GM23338 (cell line): ENCODE measurements at regions not wholly inside any gene's neighbourhood (a gene's known extent, or its start where the extent isn't known, plus 50 kb on each side); places are given as distances from the start of the nearest gene placed in this dataset.

Experiments used
- ATAC-seq: fragments of 200-7000 bp; cut with Tn5 transposase; 3 replicates; pipeline ENCODE4 v1.9.1; 2020
- DNase-seq: peaks from one replicate; pipeline ENCODE4 v3.0.0-alpha.2; 2015; ENCODE audit warnings: low spot score
- H2AFZ ChIP-seq: fragments of 200-600 bp; sonication (generic); 2 replicates; pipeline ENCODE4 v1.8.0; 2016; ENCODE audit warnings: antibody characterized with exemption, mild to moderate bottlenecking, moderate library complexity
- H3F3A ChIP-seq: fragments of 200-600 bp; sonication (generic); replicated peaks from 2 replicates; pipeline ENCODE4 v1.8.0; 2017; ENCODE audit warnings: antibody characterized with exemption, mixed run types, low read depth
- H3K27ac ChIP-seq: fragments of 200-600 bp; sonication (generic); 2 replicates; pipeline ENCODE4 v1.6.1; 2016; ENCODE audit warnings: low read depth
- H3K27me3 ChIP-seq: fragments of 200-600 bp; sonication (generic); 2 replicates; pipeline ENCODE4 v1.8.0; 2016; ENCODE audit warnings: mild to moderate bottlenecking, mixed run types, moderate library complexity; ENCODE audit not compliant: insufficient read depth
- H3K36me3 ChIP-seq: fragments of 200-600 bp; sonication (generic); 2 replicates; pipeline ENCODE4 v1.8.0; 2016; ENCODE audit warnings: mild to moderate bottlenecking; ENCODE audit not compliant: insufficient read depth
- H3K4me1 ChIP-seq: fragments of 200-600 bp; sonication (generic); 2 replicates; pipeline ENCODE4 v1.8.0; 2016; ENCODE audit warnings: mild to moderate bottlenecking, moderate library complexity; ENCODE audit not compliant: insufficient read depth
- H3K4me2 ChIP-seq: fragments of 200-600 bp; sonication (generic); 2 replicates; pipeline ENCODE4 v1.7.1; 2017; ENCODE audit warnings: mixed run types
- H3K4me3 ChIP-seq: fragments of 200-600 bp; sonication (generic); 2 replicates; pipeline ENCODE4 v1.6.1; 2016; ENCODE audit warnings: mixed run types
- H3K79me2 ChIP-seq: fragments of 200-600 bp; sonication (generic); replicated peaks from 2 replicates; pipeline ENCODE4 v1.8.0; 2017; ENCODE audit warnings: mild to moderate bottlenecking; ENCODE audit not compliant: insufficient read depth
- H3K9me2 ChIP-seq: fragments of 200-600 bp; sonication (generic); 2 replicates; pipeline ENCODE4 v1.8.0; 2017; ENCODE audit not compliant: insufficient read depth
- H4K20me1 ChIP-seq: fragments of 200-600 bp; sonication (generic); replicated peaks from 2 replicates; pipeline ENCODE4 v1.8.0; 2017; ENCODE audit warnings: mild to moderate bottlenecking; ENCODE audit not compliant: insufficient read depth
- H3K27ac Mint-ChIP-seq: 2 replicates; pipeline ENCODE4 v1.8.0; 2020; ENCODE audit warnings: inconsistent platforms, mild to moderate bottlenecking, moderate library complexity, mixed read lengths
- H3K27me3 Mint-ChIP-seq: 3 replicates; pipeline ENCODE4 v1.8.0; 2022; ENCODE audit warnings: low read depth, mild to moderate bottlenecking, moderate library complexity, mixed read lengths, inconsistent platforms; ENCODE audit not compliant: insufficient read depth, poor library complexity
- H3K36me3 Mint-ChIP-seq: 3 replicates; pipeline ENCODE4 v1.8.0; 2021; ENCODE audit warnings: low read depth, mild to moderate bottlenecking, inconsistent platforms, moderate library complexity, mixed read lengths
- H3K4me1 Mint-ChIP-seq: 3 replicates; pipeline ENCODE4 v1.8.0; 2020; ENCODE audit warnings: mild to moderate bottlenecking, inconsistent platforms, mixed read lengths
- H3K4me3 Mint-ChIP-seq: 3 replicates; pipeline ENCODE4 v1.8.0; 2021; ENCODE audit warnings: moderate library complexity, mild to moderate bottlenecking, inconsistent platforms, mixed read lengths
- H3K9me3 Mint-ChIP-seq: 3 replicates; pipeline ENCODE4 v1.8.0; 2020; ENCODE audit warnings: moderate library complexity, mild to moderate bottlenecking, inconsistent platforms, mixed read lengths
- CREB1 ChIP-seq: fragments of 250-450 bp; sonication (Bioruptor Pico); IDR thresholded peaks from 2 replicates; pipeline ENCODE4 v1.5.0; 2020; ENCODE audit warnings: low read depth, mild to moderate bottlenecking, moderate library complexity
- EZH2 ChIP-seq: fragments of 200-600 bp; sonication (generic); IDR thresholded peaks from one replicate; pipeline ENCODE4 v1.8.0; 2017; ENCODE audit warnings: antibody characterized with exemption, mild to moderate bottlenecking, low read depth; ENCODE audit not compliant: unreplicated experiment
- EZH2phosphoT487 ChIP-seq: fragments of 200-600 bp; sonication (generic); IDR thresholded peaks from one replicate; pipeline ENCODE4 v1.8.1; 2018; ENCODE audit warnings: antibody characterized with exemption; ENCODE audit not compliant: unreplicated experiment
- JUNB ChIP-seq: IDR thresholded peaks from one replicate; pipeline ENCODE4 v1.6.1; 2016; ENCODE audit warnings: antibody characterized with exemption; ENCODE audit not compliant: unreplicated experiment
- NANOG ChIP-seq: IDR thresholded peaks from 2 replicates; pipeline ENCODE4 v1.6.1; 2016; ENCODE audit warnings: antibody characterized with exemption, borderline replicate concordance
- POLR2AphosphoS5 ChIP-seq: IDR thresholded peaks from 2 replicates; pipeline ENCODE4 v1.6.1; 2016; ENCODE audit warnings: antibody characterized with exemption, low read depth
- STAT1 ChIP-seq: IDR thresholded peaks from one replicate; pipeline ENCODE4 v1.6.1; 2016; ENCODE audit warnings: antibody characterized with exemption; ENCODE audit not compliant: unreplicated experiment
- ZNF114 ChIP-seq: fragments of 250-450 bp; sonication (Bioruptor Pico); IDR thresholded peaks from 2 replicates; pipeline ENCODE4 v1.5.0; 2020; ENCODE audit warnings: mild to moderate bottlenecking, moderate library complexity
- ZNF331 ChIP-seq: fragments of 250-450 bp; sonication (Bioruptor Pico); IDR thresholded peaks from 2 replicates; pipeline ENCODE4 v1.5.0; 2020; ENCODE audit warnings: low read depth, mild to moderate bottlenecking, moderate library complexity
- TF ChIP-seq, protein P1 (sequence below), 2 experiments: fragments of 200-600 bp in 1 of 2; sonication (generic) in 1 of 2; conservative IDR thresholded peaks; 2 replicates each; pipeline versions ENCODE4 v1.5.1 to v1.6.1; 2016 to 2017; ENCODE audit warnings: antibody characterized with exemption in 2 of 2, low read depth in 2 of 2, mild to moderate bottlenecking in 2 of 2, moderate library complexity in 1 of 2
- TF ChIP-seq, protein P2 (sequence below): IDR thresholded peaks from one replicate; pipeline ENCODE4 v1.6.1; 2018; ENCODE audit warnings: antibody characterized with exemption; ENCODE audit not compliant: unreplicated experiment
- TF ChIP-seq, protein P3 (sequence below): fragments of 250-450 bp; sonication (Bioruptor Pico); IDR thresholded peaks from 2 replicates; pipeline ENCODE4 v1.5.0; 2020; ENCODE audit warnings: mild to moderate bottlenecking, moderate library complexity
- TF ChIP-seq, protein P4 (sequence below): IDR thresholded peaks from 2 replicates; pipeline ENCODE4 v1.6.1; 2016; ENCODE audit warnings: antibody characterized with exemption

DNA sequence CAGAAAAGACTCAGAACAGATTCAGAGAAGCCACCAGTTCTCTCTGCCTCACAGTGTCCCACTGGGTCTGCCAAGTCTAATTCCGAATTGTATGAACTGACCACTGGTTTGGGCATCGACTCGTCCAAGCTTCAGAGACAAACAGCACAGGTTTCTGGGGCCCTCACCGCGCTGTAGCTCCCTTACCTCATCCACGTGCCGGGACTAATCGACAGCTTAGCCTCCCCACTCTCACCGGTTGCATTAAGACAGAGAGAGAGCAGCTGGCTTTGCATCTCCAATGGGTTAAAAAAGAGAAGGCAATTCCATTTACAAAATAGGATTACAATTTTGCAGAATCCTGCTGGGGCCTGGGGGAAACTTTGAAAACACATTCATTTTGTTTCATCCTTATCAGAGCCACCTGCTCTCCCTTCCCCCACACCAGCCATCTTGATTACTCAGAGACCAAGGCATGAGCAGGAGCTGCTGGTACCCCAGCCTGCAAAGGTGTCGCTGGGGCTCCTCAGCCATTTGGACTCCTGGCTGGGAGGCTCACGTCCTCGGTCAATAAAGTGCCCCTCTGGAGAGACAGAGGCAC is 95.3 kb upstream of the RPL38 start:
- Mint-ChIP-seq H3K27ac (no peak overlapping the region), H3K4me3 (no peak overlapping the region), H3K27me3 (peaks cover 5% of the 10 kb centered on the region), H3K4me1 (peaks cover 14% of the 10 kb centered on the region), H3K36me3 (no peaks in the 10 kb centered on the region), H3K9me3 (no peaks in the 10 kb centered on the region; the same call in 2 of the 3 replicates)
- ATAC-seq (no peak), DNase-seq (no peak)
- Histone ChIP-seq H3K4me2 (no peak overlapping the region), H3K4me3 (no peak overlapping the region), H3K36me3 (no peaks in the 10 kb centered on the region), H3K27ac (no peak overlapping the region), H3F3A (no peaks in the 10 kb centered on the region), H3K9me2 (no peaks in the 10 kb centered on the region), H3K27me3 (no peaks in the 10 kb centered on the region), H3K79me2 (no peaks in the 10 kb centered on the region), H4K20me1 (no peaks in the 10 kb centered on the region), H3K4me1 (no peaks in the 10 kb centered on the region), H2AFZ (no peak overlapping the region)
- TF ChIP-seq JUNB (no peak), EZH2phosphoT487 (no peak), ZNF331 (CRISPR knock-in tag) (no peak), NANOG (no peak), CREB1 (no peak), POLR2AphosphoS5 (no peak), STAT1 (no peak), ZNF114 (CRISPR knock-in tag) (no peak), EZH2 (no peak)
- TF ChIP-seq, protein P1, sequence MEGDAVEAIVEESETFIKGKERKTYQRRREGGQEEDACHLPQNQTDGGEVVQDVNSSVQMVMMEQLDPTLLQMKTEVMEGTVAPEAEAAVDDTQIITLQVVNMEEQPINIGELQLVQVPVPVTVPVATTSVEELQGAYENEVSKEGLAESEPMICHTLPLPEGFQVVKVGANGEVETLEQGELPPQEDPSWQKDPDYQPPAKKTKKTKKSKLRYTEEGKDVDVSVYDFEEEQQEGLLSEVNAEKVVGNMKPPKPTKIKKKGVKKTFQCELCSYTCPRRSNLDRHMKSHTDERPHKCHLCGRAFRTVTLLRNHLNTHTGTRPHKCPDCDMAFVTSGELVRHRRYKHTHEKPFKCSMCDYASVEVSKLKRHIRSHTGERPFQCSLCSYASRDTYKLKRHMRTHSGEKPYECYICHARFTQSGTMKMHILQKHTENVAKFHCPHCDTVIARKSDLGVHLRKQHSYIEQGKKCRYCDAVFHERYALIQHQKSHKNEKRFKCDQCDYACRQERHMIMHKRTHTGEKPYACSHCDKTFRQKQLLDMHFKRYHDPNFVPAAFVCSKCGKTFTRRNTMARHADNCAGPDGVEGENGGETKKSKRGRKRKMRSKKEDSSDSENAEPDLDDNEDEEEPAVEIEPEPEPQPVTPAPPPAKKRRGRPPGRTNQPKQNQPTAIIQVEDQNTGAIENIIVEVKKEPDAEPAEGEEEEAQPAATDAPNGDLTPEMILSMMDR (conservative IDR thresholded peaks at IDR 0.05; ENCODE audit: low read depth in 2 of 2) = no peak
- TF ChIP-seq, protein P2, sequence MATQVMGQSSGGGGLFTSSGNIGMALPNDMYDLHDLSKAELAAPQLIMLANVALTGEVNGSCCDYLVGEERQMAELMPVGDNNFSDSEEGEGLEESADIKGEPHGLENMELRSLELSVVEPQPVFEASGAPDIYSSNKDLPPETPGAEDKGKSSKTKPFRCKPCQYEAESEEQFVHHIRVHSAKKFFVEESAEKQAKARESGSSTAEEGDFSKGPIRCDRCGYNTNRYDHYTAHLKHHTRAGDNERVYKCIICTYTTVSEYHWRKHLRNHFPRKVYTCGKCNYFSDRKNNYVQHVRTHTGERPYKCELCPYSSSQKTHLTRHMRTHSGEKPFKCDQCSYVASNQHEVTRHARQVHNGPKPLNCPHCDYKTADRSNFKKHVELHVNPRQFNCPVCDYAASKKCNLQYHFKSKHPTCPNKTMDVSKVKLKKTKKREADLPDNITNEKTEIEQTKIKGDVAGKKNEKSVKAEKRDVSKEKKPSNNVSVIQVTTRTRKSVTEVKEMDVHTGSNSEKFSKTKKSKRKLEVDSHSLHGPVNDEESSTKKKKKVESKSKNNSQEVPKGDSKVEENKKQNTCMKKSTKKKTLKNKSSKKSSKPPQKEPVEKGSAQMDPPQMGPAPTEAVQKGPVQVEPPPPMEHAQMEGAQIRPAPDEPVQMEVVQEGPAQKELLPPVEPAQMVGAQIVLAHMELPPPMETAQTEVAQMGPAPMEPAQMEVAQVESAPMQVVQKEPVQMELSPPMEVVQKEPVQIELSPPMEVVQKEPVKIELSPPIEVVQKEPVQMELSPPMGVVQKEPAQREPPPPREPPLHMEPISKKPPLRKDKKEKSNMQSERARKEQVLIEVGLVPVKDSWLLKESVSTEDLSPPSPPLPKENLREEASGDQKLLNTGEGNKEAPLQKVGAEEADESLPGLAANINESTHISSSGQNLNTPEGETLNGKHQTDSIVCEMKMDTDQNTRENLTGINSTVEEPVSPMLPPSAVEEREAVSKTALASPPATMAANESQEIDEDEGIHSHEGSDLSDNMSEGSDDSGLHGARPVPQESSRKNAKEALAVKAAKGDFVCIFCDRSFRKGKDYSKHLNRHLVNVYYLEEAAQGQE = no peak
- TF ChIP-seq, protein P3, sequence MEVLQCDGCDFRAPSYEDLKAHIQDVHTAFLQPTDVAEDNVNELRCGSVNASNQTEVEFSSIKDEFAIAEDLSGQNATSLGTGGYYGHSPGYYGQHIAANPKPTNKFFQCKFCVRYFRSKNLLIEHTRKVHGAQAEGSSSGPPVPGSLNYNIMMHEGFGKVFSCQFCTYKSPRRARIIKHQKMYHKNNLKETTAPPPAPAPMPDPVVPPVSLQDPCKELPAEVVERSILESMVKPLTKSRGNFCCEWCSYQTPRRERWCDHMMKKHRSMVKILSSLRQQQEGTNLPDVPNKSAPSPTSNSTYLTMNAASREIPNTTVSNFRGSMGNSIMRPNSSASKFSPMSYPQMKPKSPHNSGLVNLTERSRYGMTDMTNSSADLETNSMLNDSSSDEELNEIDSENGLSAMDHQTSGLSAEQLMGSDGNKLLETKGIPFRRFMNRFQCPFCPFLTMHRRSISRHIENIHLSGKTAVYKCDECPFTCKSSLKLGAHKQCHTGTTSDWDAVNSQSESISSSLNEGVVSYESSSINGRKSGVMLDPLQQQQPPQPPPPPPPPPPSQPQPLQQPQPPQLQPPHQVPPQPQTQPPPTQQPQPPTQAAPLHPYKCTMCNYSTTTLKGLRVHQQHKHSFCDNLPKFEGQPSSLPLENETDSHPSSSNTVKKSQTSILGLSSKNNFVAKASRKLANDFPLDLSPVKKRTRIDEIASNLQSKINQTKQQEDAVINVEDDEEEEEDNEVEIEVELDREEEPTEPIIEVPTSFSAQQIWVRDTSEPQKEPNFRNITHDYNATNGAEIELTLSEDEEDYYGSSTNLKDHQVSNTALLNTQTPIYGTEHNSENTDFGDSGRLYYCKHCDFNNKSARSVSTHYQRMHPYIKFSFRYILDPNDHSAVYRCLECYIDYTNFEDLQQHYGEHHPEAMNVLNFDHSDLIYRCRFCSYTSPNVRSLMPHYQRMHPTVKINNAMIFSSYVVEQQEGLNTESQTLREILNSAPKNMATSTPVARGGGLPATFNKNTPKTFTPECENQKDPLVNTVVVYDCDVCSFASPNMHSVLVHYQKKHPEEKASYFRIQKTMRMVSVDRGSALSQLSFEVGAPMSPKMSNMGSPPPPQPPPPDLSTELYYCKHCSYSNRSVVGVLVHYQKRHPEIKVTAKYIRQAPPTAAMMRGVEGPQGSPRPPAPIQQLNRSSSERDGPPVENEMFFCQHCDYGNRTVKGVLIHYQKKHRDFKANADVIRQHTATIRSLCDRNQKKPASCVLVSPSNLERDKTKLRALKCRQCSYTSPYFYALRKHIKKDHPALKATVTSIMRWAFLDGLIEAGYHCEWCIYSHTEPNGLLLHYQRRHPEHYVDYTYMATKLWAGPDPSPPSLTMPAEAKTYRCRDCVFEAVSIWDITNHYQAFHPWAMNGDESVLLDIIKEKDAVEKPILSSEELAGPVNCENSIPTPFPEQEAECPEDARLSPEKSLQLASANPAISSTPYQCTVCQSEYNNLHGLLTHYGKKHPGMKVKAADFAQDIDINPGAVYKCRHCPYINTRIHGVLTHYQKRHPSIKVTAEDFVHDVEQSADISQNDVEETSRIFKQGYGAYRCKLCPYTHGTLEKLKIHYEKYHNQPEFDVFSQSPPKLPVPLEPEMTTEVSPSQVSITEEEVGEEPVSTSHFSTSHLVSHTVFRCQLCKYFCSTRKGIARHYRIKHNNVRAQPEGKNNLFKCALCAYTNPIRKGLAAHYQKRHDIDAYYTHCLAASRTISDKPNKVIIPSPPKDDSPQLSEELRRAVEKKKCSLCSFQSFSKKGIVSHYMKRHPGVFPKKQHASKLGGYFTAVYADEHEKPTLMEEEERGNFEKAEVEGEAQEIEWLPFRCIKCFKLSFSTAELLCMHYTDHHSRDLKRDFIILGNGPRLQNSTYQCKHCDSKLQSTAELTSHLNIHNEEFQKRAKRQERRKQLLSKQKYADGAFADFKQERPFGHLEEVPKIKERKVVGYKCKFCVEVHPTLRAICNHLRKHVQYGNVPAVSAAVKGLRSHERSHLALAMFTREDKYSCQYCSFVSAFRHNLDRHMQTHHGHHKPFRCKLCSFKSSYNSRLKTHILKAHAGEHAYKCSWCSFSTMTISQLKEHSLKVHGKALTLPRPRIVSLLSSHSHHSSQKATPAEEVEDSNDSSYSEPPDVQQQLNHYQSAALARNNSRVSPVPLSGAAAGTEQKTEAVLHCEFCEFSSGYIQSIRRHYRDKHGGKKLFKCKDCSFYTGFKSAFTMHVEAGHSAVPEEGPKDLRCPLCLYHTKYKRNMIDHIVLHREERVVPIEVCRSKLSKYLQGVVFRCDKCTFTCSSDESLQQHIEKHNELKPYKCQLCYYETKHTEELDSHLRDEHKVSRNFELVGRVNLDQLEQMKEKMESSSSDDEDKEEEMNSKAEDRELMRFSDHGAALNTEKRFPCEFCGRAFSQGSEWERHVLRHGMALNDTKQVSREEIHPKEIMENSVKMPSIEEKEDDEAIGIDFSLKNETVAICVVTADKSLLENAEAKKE (CRISPR knock-in tag) = no peak
- TF ChIP-seq, protein P4, sequence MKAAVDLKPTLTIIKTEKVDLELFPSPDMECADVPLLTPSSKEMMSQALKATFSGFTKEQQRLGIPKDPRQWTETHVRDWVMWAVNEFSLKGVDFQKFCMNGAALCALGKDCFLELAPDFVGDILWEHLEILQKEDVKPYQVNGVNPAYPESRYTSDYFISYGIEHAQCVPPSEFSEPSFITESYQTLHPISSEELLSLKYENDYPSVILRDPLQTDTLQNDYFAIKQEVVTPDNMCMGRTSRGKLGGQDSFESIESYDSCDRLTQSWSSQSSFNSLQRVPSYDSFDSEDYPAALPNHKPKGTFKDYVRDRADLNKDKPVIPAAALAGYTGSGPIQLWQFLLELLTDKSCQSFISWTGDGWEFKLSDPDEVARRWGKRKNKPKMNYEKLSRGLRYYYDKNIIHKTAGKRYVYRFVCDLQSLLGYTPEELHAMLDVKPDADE = no peak
